Ascending aorta (tissue), 2 donors: ENCODE measurements at regions not wholly inside any gene's neighbourhood (a gene's known extent, or its start where the extent isn't known, plus 50 kb on each side); places are given as distances from the start of the nearest gene placed in this dataset.

Experiments
- DNase-seq, 2 donors: peaks; one replicate each; pipeline ENCODE4 v3.0.0-alpha.2; 2019; ENCODE audit warnings: low spot score in 2 of 2
- H3K27ac ChIP-seq, 2 donors: fragments of 200-600 bp; sonication (generic); one replicate each; pipeline ENCODE4 v1.5.1; 2016 to 2017; ENCODE audit warnings: mild to moderate bottlenecking in 1 of 2
- H3K27me3 ChIP-seq: fragments of 200-600 bp; sonication (generic); one replicate; pipeline ENCODE4 v1.5.1; 2017
- H3K36me3 ChIP-seq, 2 donors: fragments of 200-600 bp; sonication (generic); one replicate each; pipeline ENCODE4 v1.5.1; 2016
- H3K4me1 ChIP-seq, 2 donors: fragments of 200-600 bp; sonication (generic); one replicate each; pipeline ENCODE4 v1.5.1; 2016 to 2017; ENCODE audit warnings: mild to moderate bottlenecking in 1 of 2
- H3K4me3 ChIP-seq, 2 donors: fragments of 200-600 bp; sonication (generic); one replicate each; pipeline ENCODE4 v1.5.1; 2016 to 2017; ENCODE audit warnings: mild to moderate bottlenecking in 1 of 2
- H3K9me3 ChIP-seq, 2 donors: fragments of 200-600 bp; sonication (generic); one replicate each; pipeline ENCODE4 v1.5.1; 2016
- CTCF ChIP-seq, 3 experiments: fragments of 200-600 bp in 2 of 3; fragments of 450-650 bp in 1 of 3; sonication (generic) in 2 of 3; IDR thresholded peaks; one replicate each; pipeline ENCODE4 v1.5.1; 2016 to 2019; ENCODE audit warnings: antibody characterized with exemption in 3 of 3, mild to moderate bottlenecking in 1 of 3, moderate library complexity in 1 of 3
- intact Hi-C: fragments of 100-400 bp; cut with DNase I; formaldehyde crosslinking; loops from one replicate; pipeline ENCODE4 v1.15.1; 2023

- DNase-seq: no peak
- Histone ChIP-seq H3K36me3 (no peaks in the 10 kb centered on the region), H3K4me3 (no peak overlapping the region), H3K4me1 (no peaks in the 10 kb centered on the region), H3K27ac (no peak overlapping the region), H3K9me3 (no peaks in the 10 kb centered on the region), H3K27me3 (no peaks in the 10 kb centered on the region)
- intact Hi-C loops: no loop called here
- no peak for TF ChIP-seq CTCF (IDR thresholded peaks at IDR 0.05)
These were observed 53.8 kb downstream of the ADM start for GRCh38 chr11:10358696-10359095.

- H3K4me3 ChIP-seq: no peak overlapping the region
- no peak for TF ChIP-seq CTCF (IDR thresholded peaks at IDR 0.05)
- no peaks in the 10 kb centered on the region for H3K4me1 ChIP-seq
- H3K9me3 ChIP-seq: no peaks in the 10 kb centered on the region
- H3K27me3 ChIP-seq: no peaks in the 10 kb centered on the region
- intact Hi-C loops: no loop called here
- no peak overlapping the region for H3K27ac ChIP-seq
- H3K36me3 ChIP-seq: no peaks in the 10 kb centered on the region
- no peak for DNase-seq
These were observed 54.3 kb downstream of the ADM start for GRCh38 chr11:10359171-10359570.

DNA sequence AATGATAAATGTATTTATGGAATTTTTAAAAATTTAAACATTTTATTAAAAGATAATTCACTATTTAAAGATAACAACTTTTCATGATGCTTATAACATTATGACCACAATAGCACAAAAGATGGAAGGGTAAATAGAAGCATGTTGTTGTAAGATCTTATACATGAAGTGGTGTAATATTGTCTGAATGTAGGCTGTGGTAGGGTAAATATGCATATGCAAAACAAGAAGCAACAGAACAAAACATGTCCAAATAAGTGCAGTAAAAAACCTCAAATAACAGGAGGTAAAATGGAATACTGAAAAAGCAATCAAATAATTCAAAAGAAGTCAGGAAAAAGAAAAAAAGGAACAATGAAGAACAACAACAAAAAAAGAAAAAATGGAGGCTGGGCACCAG, 56.0 kb downstream of the ADM start:
- no peak for TF ChIP-seq CTCF (IDR thresholded peaks at IDR 0.05)
- Histone ChIP-seq H3K9me3 (no peaks in the 10 kb centered on the region), H3K4me1 (no peaks in the 10 kb centered on the region), H3K36me3 (no peaks in the 10 kb centered on the region), H3K27ac (no peak overlapping the region), H3K27me3 (no peaks in the 10 kb centered on the region), H3K4me3 (no peak overlapping the region)
- DNase-seq: no peak
- intact Hi-C loops: no loop called here

DNA sequence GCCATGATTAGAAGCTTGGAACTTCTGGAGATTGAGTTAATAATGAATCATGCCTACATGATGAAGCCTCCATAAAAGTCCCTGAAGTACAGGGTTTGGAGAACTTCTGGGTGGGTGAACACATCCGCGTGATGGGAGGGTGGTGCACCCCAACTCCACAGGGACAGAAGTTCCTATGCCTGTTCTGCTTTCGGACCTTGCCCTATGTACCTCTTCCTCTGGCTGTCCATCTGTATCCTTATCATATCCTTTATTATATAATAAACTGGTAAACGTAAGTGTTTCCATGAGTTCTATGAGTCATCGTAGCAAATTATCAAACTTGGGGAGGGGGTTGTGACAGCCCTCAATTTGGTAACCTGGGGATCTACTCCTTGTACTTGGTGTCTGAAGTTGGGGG, 60.2 kb downstream of the ADM start:
- no peaks in the 10 kb centered on the region for H3K4me1 ChIP-seq
- no peak overlapping the region for H3K27ac ChIP-seq
- H3K36me3 ChIP-seq: no peaks in the 10 kb centered on the region
- TF ChIP-seq CTCF (IDR thresholded peaks at IDR 0.05): no peak
- intact Hi-C loops: loop anchor here (5.0 kb wide), 4 partner anchors 38 to 608 kb away; partner anchors contain the start of gene ADM
- no peaks in the 10 kb centered on the region for H3K27me3 ChIP-seq
- no peaks in the 10 kb centered on the region for H3K9me3 ChIP-seq
- H3K4me3 ChIP-seq: no peak overlapping the region
- no peak for DNase-seq

DNA sequence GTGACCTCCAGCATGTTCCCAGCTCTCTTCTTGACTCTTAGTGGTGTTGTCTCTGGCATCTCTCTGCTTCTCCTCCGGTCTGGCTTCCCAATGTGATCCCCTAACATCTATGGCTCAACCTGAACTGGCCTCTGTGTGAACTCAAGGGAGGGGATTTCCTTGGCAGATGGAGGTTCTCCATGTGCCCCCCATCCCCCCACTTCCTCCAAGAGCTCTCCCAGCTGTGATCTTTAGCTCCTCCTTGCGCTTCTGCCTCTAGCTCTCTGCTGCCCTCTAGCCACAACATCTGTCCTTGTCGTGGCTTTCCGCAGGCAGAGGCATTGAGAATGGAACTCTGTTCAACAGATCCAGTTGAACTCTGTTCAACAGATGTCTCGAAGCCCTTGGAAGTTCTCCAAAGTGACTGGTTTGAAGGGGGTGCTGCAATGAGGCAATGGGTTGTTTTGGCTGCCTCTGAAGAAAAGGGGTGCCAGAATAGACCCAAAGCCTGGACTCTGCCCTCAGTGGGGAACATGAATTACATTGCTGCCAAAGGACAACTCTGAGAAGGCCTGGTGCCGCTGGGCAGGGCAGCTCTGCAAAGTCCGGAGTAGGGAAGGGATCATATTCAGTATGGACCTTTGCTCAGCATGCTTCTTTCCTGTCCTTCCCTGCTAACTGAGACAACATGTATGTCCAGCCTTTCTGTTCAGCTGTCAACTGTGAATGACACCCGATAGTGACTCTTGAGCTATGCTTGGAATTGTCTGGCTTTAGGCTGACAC, 61.9 kb downstream of the ADM start:
- Histone ChIP-seq H3K4me3 (no peak overlapping the region), H3K4me1 (no peaks in the 10 kb centered on the region), H3K36me3 (no peaks in the 10 kb centered on the region), H3K27me3 (no peaks in the 10 kb centered on the region), H3K9me3 (no peaks in the 10 kb centered on the region), H3K27ac (peak overlapping the region in 1 of 2 donors; percentile 40)
- peak; percentile 43 to 90 for DNase-seq
- peak; percentile 79 to 92 (median 81) for TF ChIP-seq CTCF (IDR thresholded peaks at IDR 0.05)
- intact Hi-C loops: loop anchor here (5.0 kb wide), 4 partner anchors 39 to 609 kb away; partner anchors contain the start of gene ADM
